Cardiac muscle cell (in vitro differentiated cells and primary cell): ENCODE measurements at regions not wholly inside any gene's neighbourhood (a gene's known extent, or its start where the extent isn't known, plus 50 kb on each side); places are given as distances from the start of the nearest gene placed in this dataset.

ENCODE experiments used
- DNase-seq, 2 donors: peaks; one replicate each; pipeline versions ENCODE4 v3.0.0 to v3.0.0-alpha.2; 2010 to 2017; ENCODE audit warnings: low read depth in 1 of 2, low spot score in 1 of 2
- H3K27ac ChIP-seq: fragments of 200-600 bp; sonication (generic); 2 replicates; pipeline ENCODE4 v1.5.1; 2016
- H3K27me3 ChIP-seq: fragments of 200-600 bp; sonication (generic); 2 replicates; pipeline ENCODE4 v1.6.0; 2016; ENCODE audit warnings: control low read depth
- H3K36me3 ChIP-seq: fragments of 200-600 bp; sonication (generic); 2 replicates; pipeline ENCODE4 v1.5.1; 2016; ENCODE audit warnings: control low read depth
- H3K4me1 ChIP-seq: fragments of 200-600 bp; sonication (generic); 2 replicates; pipeline ENCODE4 v1.8.1; 2017; ENCODE audit warnings: low read depth, mild to moderate bottlenecking, mixed run types
- H3K4me3 ChIP-seq: fragments of 200-600 bp; sonication (generic); 2 replicates; pipeline ENCODE4 v1.5.1; 2016; ENCODE audit warnings: mild to moderate bottlenecking
- H3K9me3 ChIP-seq: fragments of 200-600 bp; sonication (generic); 2 replicates; pipeline ENCODE4 v1.5.1; 2017; ENCODE audit warnings: low read depth, mild to moderate bottlenecking, control low read depth
- TF ChIP-seq, protein P1 (sequence below): IDR thresholded peaks from 2 replicates; pipeline ENCODE4 v1.5.1; 2012; ENCODE audit warnings: low read depth, mild to moderate bottlenecking, low read length

DNA sequence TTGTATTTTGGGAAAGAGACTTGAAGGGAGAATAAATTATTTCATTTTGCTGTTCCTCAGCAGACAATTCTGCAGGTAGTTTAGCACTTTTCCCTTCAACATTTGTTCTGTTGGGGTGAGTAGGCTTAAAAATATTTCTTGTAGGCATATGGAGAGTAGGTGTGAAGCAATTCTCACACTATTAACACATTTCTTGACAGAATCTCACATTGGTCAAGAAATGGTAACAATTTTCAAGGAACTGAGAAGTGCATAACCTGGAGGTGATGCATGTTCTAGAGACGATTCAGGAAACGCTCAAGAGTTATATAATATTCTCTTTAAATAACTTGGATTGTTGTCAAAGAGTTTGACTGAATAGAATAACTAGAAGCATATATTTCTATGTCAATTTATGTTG is 658.2 kb downstream of the STIM2 start:
- H3K4me1 ChIP-seq: no peaks in the 10 kb centered on the region
- TF ChIP-seq, protein P1, sequence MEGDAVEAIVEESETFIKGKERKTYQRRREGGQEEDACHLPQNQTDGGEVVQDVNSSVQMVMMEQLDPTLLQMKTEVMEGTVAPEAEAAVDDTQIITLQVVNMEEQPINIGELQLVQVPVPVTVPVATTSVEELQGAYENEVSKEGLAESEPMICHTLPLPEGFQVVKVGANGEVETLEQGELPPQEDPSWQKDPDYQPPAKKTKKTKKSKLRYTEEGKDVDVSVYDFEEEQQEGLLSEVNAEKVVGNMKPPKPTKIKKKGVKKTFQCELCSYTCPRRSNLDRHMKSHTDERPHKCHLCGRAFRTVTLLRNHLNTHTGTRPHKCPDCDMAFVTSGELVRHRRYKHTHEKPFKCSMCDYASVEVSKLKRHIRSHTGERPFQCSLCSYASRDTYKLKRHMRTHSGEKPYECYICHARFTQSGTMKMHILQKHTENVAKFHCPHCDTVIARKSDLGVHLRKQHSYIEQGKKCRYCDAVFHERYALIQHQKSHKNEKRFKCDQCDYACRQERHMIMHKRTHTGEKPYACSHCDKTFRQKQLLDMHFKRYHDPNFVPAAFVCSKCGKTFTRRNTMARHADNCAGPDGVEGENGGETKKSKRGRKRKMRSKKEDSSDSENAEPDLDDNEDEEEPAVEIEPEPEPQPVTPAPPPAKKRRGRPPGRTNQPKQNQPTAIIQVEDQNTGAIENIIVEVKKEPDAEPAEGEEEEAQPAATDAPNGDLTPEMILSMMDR: no peak
- H3K27ac ChIP-seq: no peak overlapping the region
- no peaks in the 10 kb centered on the region for H3K27me3 ChIP-seq
- no peak for DNase-seq
- H3K36me3 ChIP-seq: no peaks in the 10 kb centered on the region
- H3K9me3 ChIP-seq: no peaks in the 10 kb centered on the region
- H3K4me3 ChIP-seq: no peak overlapping the region

DNA sequence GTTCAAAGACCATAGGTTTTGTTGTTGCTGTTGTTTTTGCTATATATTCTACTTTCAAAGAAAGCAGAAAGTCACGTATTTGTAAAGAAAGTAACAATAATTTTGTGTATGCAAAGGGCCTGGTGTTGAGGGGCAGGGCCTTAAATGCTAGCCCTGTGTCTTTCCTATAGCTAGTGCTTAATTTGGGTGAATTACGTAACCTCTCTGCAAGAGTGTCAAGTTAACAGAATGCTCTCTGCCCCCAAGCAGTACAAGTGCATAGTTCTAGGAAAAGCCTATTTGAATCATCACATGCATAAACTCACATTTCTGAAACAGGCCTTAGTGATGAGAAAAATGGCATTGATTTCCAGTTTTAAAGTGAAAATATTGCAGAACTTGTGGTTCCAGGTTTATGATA is 663.6 kb downstream of the STIM2 start:
- TF ChIP-seq, protein P1: no peak
- H3K27ac ChIP-seq: no peak overlapping the region
- H3K9me3 ChIP-seq: no peaks in the 10 kb centered on the region
- H3K36me3 ChIP-seq: no peaks in the 10 kb centered on the region
- no peaks in the 10 kb centered on the region for H3K27me3 ChIP-seq
- H3K4me1 ChIP-seq: no peaks in the 10 kb centered on the region
- DNase-seq: no peak
- H3K4me3 ChIP-seq: no peak overlapping the region

DNA sequence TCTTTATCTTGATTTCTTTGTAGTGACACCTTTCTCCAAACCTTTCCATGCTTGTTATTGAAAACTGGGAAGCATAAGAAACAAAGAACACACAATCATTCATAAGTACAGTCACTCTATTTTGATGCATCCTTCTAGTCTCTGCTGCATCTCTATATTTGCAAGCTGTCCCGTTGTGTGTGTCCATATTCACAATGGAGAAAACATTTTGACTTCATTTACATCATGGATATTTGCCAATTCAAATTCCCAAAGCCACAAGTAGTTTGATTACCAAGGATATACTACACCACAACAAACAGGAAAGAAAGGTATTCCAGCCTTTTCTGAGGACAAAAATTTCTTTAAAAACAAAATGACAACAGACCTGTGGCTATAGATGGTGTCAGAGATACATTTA is 673.8 kb downstream of the STIM2 start:
- Histone ChIP-seq H3K27me3 (no peaks in the 10 kb centered on the region), H3K4me3 (no peak overlapping the region), H3K9me3 (no peaks in the 10 kb centered on the region), H3K27ac (no peak overlapping the region), H3K4me1 (no peaks in the 10 kb centered on the region), H3K36me3 (no peaks in the 10 kb centered on the region)
- TF ChIP-seq, protein P1: no peak
- no peak for DNase-seq

DNA sequence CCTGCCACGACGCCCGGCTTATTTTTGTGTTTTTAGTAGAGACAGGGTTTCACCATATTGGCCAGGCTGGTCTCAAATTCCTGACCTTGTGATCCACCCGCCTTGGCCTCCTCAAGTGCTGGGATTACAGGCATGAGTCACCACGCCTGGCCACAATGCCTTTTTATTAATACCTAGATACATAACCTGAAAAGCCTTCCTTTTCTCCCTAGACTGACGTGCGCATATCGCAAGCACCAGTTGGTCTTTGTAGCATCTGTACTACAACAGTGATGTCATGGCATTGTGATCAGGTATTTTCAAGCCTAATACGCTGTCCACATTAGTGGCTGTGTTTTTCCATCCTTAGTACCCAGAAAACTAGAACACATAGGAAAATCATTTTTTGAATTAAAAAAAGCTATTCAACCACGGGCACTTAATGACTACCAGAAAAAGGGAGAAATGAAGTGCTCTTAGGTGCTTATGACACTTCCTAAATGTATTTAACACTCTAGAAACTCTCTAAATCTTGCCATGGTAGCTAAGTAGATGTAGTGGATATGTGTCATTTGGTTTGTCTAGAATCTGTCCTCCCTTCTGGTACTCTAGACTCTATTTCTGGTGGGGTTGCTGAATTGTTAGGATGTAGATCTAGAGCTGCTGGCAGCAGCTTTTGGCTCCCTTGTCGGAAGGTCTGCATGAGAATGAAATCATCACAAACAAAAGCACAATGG is 707.8 kb downstream of the STIM2 start:
- Histone ChIP-seq H3K36me3 (no peaks in the 10 kb centered on the region), H3K4me3 (no peak overlapping the region), H3K27ac (no peak overlapping the region), H3K27me3 (no peaks in the 10 kb centered on the region), H3K4me1 (no peaks in the 10 kb centered on the region), H3K9me3 (no peaks in the 10 kb centered on the region)
- TF ChIP-seq, protein P1: no peak
- no peak for DNase-seq

DNA sequence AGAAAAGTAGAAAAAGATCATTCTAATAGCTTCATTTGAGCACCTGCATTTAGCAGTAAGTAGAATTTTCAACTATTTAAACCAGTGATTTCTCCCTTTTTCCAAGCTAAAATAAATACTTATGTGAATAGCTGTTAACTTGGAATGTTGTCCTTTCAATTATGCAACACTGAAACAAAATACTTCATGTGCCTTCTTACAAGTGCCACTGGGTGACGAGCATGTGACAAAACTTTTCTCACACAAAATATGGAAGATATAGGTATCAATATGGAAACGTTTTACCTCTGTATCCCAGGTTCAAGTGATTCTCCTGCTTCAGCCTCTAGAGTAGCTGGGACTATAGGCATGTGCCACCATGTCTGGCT is 708.3 kb downstream of the STIM2 start:
- TF ChIP-seq, protein P1: no peak
- Histone ChIP-seq H3K27ac (no peak overlapping the region), H3K36me3 (no peaks in the 10 kb centered on the region), H3K27me3 (no peaks in the 10 kb centered on the region), H3K4me1 (no peaks in the 10 kb centered on the region), H3K4me3 (no peak overlapping the region), H3K9me3 (no peaks in the 10 kb centered on the region)
- no peak for DNase-seq
